Keratinocyte (primary cell): ENCODE measurements at regions not wholly inside any gene's neighbourhood (a gene's known extent, or its start where the extent isn't known, plus 50 kb on each side); places are given as distances from the start of the nearest gene placed in this dataset.

ENCODE experiments used
- DNase-seq: peaks from one replicate; pipeline ENCODE4 v3.0.0-alpha.2; 2011; ENCODE audit warnings: low read depth, missing footprints, low spot score
- FAIRE-seq: peaks from 2 replicates; lab custom pipeline; 2011; peaks lifted over from hg19 to GRCh38; lab: Jason Lieb, UNC
- H2AFZ ChIP-seq: 2 replicates; pipeline ENCODE4 v1.6.0; 2012; ENCODE audit warnings: low read length, control low read depth, inconsistent platforms; ENCODE audit not compliant: control insufficient read depth
- H3K27ac ChIP-seq: 2 replicates; pipeline ENCODE4 v1.5.1; 2011; ENCODE audit warnings: low read length; ENCODE audit not compliant: control insufficient read depth, insufficient read depth
- H3K27me3 ChIP-seq: 3 replicates; pipeline ENCODE4 v1.6.0; 2011; ENCODE audit warnings: low read length; ENCODE audit not compliant: control insufficient read depth, insufficient read depth; ENCODE audit errors: extremely low read depth
- H3K36me3 ChIP-seq, 2 experiments: 2 replicates in 1 of 2; 3 replicates in 1 of 2; pipeline ENCODE4 v1.5.1; 2011; ENCODE audit warnings: low read length in 2 of 2, mild to moderate bottlenecking in 1 of 2; ENCODE audit not compliant: control insufficient read depth in 2 of 2, insufficient read depth in 2 of 2; ENCODE audit errors: extremely low read depth in 1 of 2
- H3K4me1 ChIP-seq: 3 replicates; pipeline ENCODE4 v1.5.1; 2011; ENCODE audit warnings: low read length; ENCODE audit not compliant: control insufficient read depth, insufficient read depth; ENCODE audit errors: extremely low read depth
- H3K4me2 ChIP-seq: 3 replicates; pipeline ENCODE4 v1.6.0; 2011; ENCODE audit warnings: low read depth, low read length; ENCODE audit not compliant: control insufficient read depth, insufficient read depth; ENCODE audit errors: extremely low read depth
- H3K4me3 ChIP-seq, 3 experiments: fragments of 200-600 bp in 1 of 3; sonication (generic) in 1 of 3; 2 replicates in 2 of 3; 3 replicates in 1 of 3; pipeline ENCODE4 v1.5.1; 2011 to 2016; ENCODE audit warnings: low read length in 3 of 3, mild to moderate bottlenecking in 3 of 3, control low read depth in 2 of 3, inconsistent platforms in 1 of 3, low read depth in 1 of 3, mixed read lengths in 1 of 3, mixed run types in 1 of 3, moderate library complexity in 1 of 3; ENCODE audit not compliant: control insufficient read depth in 2 of 3, insufficient read depth in 2 of 3; ENCODE audit errors: extremely low read depth in 1 of 3
- H3K79me2 ChIP-seq: 2 replicates; pipeline ENCODE4 v1.6.0; 2012; ENCODE audit warnings: low read length; ENCODE audit not compliant: control insufficient read depth, insufficient read depth
- H3K9ac ChIP-seq: 3 replicates; pipeline ENCODE4 v1.6.0; 2011; ENCODE audit warnings: low read length; ENCODE audit not compliant: control insufficient read depth, insufficient read depth; ENCODE audit errors: extremely low read depth
- H3K9me1 ChIP-seq: 3 replicates; pipeline ENCODE4 v1.6.0; 2011; ENCODE audit warnings: low read length; ENCODE audit not compliant: control insufficient read depth, insufficient read depth; ENCODE audit errors: extremely low read depth
- H3K9me3 ChIP-seq: 2 replicates; pipeline ENCODE4 v1.5.1; 2012; ENCODE audit warnings: low read depth, low read length; ENCODE audit not compliant: control insufficient read depth
- H4K20me1 ChIP-seq: 3 replicates; pipeline ENCODE4 v1.6.0; 2011; ENCODE audit warnings: low read length; ENCODE audit not compliant: control insufficient read depth, insufficient read depth; ENCODE audit errors: extremely low read depth
- EZH2 ChIP-seq: IDR thresholded peaks from one replicate; pipeline ENCODE4 v1.6.1; 2012; ENCODE audit warnings: inconsistent platforms, mild to moderate bottlenecking, low read length, moderate library complexity
- dilution Hi-C: fragments of 300-500 bp; cut with MboI; formaldehyde crosslinking; loops from one replicate; pipeline ENCODE4 v1.7.0; 2020; ENCODE audit warnings: low sequenced_read_pairs; ENCODE audit not compliant: extremely low pct_ligation_motif_present
- TF ChIP-seq, protein P1 (sequence below), 3 experiments: IDR thresholded peaks in 1 of 3; conservative IDR thresholded peaks in 1 of 3; optimal IDR thresholded peaks in 1 of 3; 2 replicates in 2 of 3; 3 replicates in 1 of 3; pipeline versions ENCODE3 to v1.5.1; 2011; ENCODE audit warnings: low read length in 3 of 3, mild to moderate bottlenecking in 3 of 3, moderate library complexity in 2 of 3, control low read depth in 1 of 3, inconsistent platforms in 1 of 3; ENCODE audit not compliant: insufficient read depth in 2 of 3; ENCODE audit errors: extremely low read depth in 1 of 3

DNA sequence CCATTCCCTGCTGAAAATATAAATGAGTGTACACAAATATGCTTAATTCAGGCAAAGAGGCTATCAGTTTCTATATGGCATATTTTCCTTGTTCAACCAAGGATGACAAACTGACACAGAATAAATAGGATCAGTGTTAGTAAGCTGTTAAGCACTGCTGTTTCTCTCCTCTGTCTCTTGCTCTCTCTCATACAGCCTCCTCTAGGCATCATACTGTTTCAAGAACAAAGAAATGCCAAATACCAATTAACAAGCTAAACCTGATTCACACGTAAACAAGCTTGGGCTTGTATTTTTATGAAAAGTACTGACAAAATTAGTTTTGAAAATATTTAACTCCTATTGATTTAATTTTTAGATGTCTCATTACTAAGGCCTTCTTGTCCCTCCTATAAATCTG is 1027.2 kb upstream of the ACVR2A start:
- Histone ChIP-seq H3K9me1 (no peaks in the 10 kb centered on the region), H3K36me3 (no peaks in the 10 kb centered on the region), H3K9me3 (no peaks in the 10 kb centered on the region), H4K20me1 (no peaks in the 10 kb centered on the region), H3K4me1 (peaks cover 51% of the 10 kb centered on the region), H3K4me3 (peak overlapping the region in 1 of 3 experiments; percentile 11), H3K9ac (peak overlapping the region; percentile 31), H2AFZ (no peak overlapping the region), H3K79me2 (no peaks in the 10 kb centered on the region), H3K4me2 (peak overlapping the region; percentile 69), H3K27ac (peak overlapping the region; percentile 77), H3K27me3 (no peaks in the 10 kb centered on the region)
- peak; percentile 92 for FAIRE-seq
- TF ChIP-seq EZH2: no peak
- TF ChIP-seq, protein P1, sequence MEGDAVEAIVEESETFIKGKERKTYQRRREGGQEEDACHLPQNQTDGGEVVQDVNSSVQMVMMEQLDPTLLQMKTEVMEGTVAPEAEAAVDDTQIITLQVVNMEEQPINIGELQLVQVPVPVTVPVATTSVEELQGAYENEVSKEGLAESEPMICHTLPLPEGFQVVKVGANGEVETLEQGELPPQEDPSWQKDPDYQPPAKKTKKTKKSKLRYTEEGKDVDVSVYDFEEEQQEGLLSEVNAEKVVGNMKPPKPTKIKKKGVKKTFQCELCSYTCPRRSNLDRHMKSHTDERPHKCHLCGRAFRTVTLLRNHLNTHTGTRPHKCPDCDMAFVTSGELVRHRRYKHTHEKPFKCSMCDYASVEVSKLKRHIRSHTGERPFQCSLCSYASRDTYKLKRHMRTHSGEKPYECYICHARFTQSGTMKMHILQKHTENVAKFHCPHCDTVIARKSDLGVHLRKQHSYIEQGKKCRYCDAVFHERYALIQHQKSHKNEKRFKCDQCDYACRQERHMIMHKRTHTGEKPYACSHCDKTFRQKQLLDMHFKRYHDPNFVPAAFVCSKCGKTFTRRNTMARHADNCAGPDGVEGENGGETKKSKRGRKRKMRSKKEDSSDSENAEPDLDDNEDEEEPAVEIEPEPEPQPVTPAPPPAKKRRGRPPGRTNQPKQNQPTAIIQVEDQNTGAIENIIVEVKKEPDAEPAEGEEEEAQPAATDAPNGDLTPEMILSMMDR (optimal IDR thresholded peaks at IDR 0.05 in 1 of 3, IDR thresholded peaks at IDR 0.05 in 1 of 3, conservative IDR thresholded peaks at IDR 0.05 in 1 of 3; ENCODE audit: extremely low read depth in 1 of 3, insufficient read depth in 2 of 3, low read length in 3 of 3): no peak
- peak; percentile 56 for DNase-seq
- dilution Hi-C loops: no loop called here

DNA sequence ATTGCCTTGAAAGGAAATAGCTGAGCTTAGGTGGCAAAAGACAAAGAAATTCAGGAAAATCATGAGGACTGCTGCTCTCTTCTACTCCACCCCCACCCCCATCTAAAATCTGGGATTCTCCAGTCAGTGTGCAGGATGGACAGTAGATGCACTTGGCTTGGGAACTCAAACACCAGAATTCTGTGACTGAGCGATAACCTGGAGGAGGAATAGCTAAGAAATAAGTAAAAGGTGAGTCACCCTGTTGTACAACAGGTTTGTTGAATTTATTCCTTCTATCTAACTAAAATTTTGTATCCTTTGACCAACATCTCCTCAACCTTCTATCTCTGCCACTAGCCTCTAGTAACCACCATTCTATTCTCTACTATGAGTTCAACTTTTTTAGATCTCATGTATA is 1029.9 kb upstream of the ACVR2A start:
- Histone ChIP-seq H3K9ac (no peak overlapping the region), H3K9me1 (no peaks in the 10 kb centered on the region), H3K79me2 (no peaks in the 10 kb centered on the region), H3K36me3 (no peaks in the 10 kb centered on the region), H3K9me3 (no peaks in the 10 kb centered on the region), H3K27ac (no peak overlapping the region), H3K27me3 (no peaks in the 10 kb centered on the region), H3K4me3 (no peak overlapping the region), H4K20me1 (no peaks in the 10 kb centered on the region), H3K4me1 (peaks cover 33% of the 10 kb centered on the region), H2AFZ (no peak overlapping the region), H3K4me2 (peak overlapping the region; percentile 3)
- TF ChIP-seq, protein P1 (optimal IDR thresholded peaks at IDR 0.05 in 1 of 3, IDR thresholded peaks at IDR 0.05 in 1 of 3, conservative IDR thresholded peaks at IDR 0.05 in 1 of 3; ENCODE audit: extremely low read depth in 1 of 3, insufficient read depth in 2 of 3, low read length in 3 of 3): no peak
- FAIRE-seq (peak; percentile 68), DNase-seq (no peak)
- dilution Hi-C loops: no loop called here
